AG04449 (cell line): ENCODE measurements at regions not wholly inside any gene's neighbourhood (a gene's known extent, or its start where the extent isn't known, plus 50 kb on each side); places are given as distances from the start of the nearest gene placed in this dataset.

Source experiments
- CTCF ChIA-PET: fragments of 350-600 bp; formaldehyde crosslinking; extraction: SDS; loops from one replicate; lab custom pipeline; 2021; ENCODE audit warnings: antibody characterized with exemption; lab: Yijun Ruan, JAX
- POLR2A ChIA-PET: fragments of 400-600, 350-600 bp; formaldehyde crosslinking; extraction: SDS; loops from one replicate; lab custom pipeline; 2020; ENCODE audit warnings: antibody characterized with exemption, inconsistent platforms; lab: Yijun Ruan, JAX
- DNase-seq: peaks from one replicate; pipeline ENCODE4 v3.0.0-alpha.2; 2010; ENCODE audit warnings: low read depth, low spot score
- H3K4me3 ChIP-seq: 2 replicates; pipeline ENCODE4 v1.5.1; 2011; ENCODE audit warnings: low read depth, mild to moderate bottlenecking, control low read depth, low read length
- TF ChIP-seq, protein P1 (sequence below): IDR thresholded peaks from one replicate; pipeline ENCODE4 v1.5.1; 2011; ENCODE audit warnings: mild to moderate bottlenecking, moderate library complexity, low read length, control low read depth, inconsistent platforms; ENCODE audit not compliant: insufficient read depth; ENCODE audit errors: missing control alignments

DNA sequence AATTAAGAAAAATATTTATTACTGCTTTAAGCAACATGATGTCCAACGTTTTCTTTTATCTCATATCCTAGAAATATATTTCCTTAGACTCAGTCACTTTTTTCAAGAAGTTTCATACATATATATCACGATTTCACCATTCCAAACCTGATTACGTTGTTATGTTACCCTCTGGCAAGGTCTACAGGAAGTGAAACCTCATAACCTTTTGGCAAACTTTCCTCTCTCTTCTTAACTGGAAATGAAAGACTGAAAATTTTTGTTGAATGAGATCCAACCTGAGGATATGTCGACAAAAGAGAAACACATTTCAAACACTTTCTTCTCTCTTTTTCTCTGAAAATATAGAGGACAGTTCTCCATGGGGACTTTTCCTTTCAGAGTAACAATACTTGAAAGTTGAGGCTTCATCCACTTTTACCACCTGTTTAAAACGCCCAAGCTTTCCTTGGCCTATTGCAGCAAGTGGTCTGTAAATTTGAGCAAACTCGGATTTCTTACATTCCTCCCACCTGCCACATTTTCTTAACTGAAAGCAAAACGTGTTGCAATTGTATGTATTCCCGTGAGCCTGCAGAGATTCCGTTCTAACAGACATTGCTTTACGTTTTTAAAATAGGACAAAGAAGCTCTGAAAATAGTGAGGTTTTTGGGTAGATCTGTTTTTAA, 298.1 kb downstream of the CETN3 start:
- DNase-seq = no peak
- ChIA-PET CTCF (no interaction called here), POLR2A (no interaction called here)
- no peak overlapping the region for H3K4me3 ChIP-seq
- TF ChIP-seq, protein P1, sequence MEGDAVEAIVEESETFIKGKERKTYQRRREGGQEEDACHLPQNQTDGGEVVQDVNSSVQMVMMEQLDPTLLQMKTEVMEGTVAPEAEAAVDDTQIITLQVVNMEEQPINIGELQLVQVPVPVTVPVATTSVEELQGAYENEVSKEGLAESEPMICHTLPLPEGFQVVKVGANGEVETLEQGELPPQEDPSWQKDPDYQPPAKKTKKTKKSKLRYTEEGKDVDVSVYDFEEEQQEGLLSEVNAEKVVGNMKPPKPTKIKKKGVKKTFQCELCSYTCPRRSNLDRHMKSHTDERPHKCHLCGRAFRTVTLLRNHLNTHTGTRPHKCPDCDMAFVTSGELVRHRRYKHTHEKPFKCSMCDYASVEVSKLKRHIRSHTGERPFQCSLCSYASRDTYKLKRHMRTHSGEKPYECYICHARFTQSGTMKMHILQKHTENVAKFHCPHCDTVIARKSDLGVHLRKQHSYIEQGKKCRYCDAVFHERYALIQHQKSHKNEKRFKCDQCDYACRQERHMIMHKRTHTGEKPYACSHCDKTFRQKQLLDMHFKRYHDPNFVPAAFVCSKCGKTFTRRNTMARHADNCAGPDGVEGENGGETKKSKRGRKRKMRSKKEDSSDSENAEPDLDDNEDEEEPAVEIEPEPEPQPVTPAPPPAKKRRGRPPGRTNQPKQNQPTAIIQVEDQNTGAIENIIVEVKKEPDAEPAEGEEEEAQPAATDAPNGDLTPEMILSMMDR = no peak

DNA sequence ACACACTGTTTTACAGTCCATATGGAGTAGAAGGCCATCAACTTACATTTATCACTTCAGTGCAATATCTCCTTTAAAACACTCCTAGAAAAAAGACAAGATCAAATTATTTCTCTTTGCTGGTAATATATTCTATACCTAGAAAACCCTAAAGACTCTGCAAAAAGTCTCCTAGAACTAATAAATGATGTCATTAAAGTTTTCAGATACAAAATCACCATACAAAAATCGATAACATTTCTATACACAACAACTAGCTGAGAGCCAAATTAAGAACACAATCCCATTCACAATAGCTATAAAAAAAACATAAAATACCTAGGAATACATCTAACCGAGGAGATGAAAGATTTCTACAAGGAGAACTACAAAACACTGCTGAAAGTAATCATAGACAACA, 300.3 kb downstream of the CETN3 start:
- ChIA-PET CTCF (no interaction called here), POLR2A (no interaction called here)
- TF ChIP-seq, protein P1 = no peak
- H3K4me3 ChIP-seq = no peak overlapping the region
- no peak for DNase-seq

DNA sequence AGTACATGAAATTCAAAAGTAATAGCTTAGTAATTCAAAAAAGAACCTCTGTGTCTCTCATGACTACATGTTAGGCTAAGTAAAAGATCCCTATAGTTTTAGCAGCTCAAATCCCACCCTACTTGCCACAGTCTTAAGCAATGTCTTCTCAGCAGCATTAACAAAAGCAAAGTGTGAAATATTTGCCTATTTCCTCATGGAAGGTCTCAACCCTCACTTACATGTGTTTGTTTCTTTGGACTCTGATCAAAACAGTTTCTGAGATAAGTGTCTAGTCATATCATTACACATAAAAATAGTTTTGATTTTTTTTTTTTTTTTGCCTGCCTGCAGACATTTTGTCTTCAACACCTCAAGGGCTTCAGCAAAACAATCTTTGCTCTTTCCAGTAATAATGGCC, 310.5 kb downstream of the CETN3 start:
- DNase-seq = no peak
- ChIA-PET POLR2A (no interaction called here), CTCF (no interaction called here)
- TF ChIP-seq, protein P1 = no peak
- H3K4me3 ChIP-seq = no peak overlapping the region

DNA sequence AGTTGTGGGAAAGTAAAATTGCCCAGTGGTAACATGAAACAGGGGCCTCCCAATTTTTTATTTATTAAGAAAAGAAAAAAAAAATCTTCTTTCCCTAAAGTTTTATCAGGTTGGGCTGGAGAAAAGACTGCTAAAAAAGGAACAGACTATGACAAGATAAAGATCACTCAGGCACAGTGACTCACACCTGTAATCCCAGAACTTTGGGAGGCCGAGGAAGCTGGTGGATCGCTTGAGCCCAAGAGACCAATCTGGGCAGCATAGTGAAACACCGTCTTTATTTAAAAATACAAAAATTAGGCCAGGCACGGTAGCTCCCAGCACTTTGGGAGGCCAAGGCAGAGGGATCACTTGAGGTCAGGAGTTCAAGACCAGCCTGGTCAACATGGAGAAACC, 312.5 kb downstream of the CETN3 start:
- DNase-seq = no peak
- ChIA-PET POLR2A (no interaction called here), CTCF (interaction anchor here (1.4 kb wide), 1 partner anchor 1368 kb away, joined by 4 read pairs; no protein-coding TSS in a partner anchor)
- TF ChIP-seq, protein P1 = no peak
- no peak overlapping the region for H3K4me3 ChIP-seq

DNA sequence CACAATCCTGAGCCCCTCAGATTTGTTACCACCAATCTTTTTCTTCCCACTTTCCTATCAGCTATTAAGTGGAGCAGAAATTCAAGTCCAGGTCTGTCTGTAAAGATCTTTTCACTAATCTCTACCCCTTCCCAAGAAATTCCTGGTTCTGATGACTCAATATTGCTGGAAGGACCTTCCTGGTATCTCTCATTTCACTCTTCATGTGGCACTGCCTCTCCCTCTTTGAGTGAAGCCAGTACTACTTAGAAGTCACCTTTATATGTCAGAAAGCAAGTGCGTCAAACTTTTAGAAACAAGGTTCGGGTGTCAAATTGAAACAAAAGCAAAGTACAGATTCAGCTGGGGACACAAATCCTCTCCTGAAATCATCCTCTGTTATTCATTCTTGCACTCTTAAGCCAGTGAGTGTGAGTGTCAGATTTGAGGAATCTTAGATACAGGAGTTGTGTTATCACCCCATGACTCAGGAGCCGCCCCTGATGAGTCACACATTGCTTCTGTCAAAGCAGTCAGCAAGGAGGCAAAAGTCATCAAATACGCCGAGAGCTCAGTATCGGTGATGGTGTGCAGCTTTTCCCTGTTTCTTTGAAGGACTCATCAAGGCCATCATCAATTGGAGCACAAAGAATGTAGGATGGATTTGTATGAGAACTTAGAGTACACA, 313.0 kb downstream of the CETN3 start:
- TF ChIP-seq, protein P1 = no peak
- ChIA-PET POLR2A (no interaction called here), CTCF (interaction anchor here (1.4 kb wide), 1 partner anchor 1368 kb away, joined by 4 read pairs; no protein-coding TSS in a partner anchor)
- H3K4me3 ChIP-seq = no peak overlapping the region
- DNase-seq = peak; percentile 17

DNA sequence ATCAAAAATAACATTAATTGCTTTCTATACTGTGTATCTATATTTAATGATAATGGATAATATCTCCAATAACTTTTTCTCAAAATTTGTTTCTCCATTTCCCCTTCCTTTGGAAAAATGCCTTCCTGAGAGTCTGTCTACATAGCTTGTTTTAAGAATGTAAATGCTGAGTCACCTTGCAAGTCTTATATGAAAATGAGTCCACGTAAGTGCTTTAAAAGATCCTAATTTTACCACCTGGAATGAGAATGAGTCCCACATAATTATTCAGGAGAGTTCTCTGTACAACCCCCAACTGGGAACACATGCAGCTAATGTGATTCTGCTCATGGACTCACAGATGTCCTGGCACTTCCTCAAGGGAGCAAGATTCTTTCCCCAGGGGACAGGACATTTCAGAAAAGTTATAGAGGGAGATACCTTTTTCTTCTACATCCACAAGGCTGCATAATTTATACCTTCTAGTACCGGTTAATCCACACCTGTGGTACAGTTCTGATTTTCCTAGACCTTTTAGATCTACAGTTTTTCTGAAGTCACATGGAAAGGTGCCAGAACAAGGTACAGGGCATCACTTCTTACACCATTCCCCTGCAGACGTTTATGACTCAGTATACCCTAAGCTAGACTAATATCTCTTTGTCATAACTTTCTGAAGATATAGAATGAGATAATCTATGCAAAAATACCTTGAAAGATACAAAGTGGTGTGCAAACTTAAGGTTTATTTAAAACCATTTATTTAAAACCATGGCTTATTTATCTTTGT, 314.1 kb downstream of the CETN3 start:
- CTCF ChIA-PET = interaction anchor here (1.4 kb wide), 1 partner anchor 1367 kb away, joined by 4 read pairs; no protein-coding TSS in a partner anchor

More for the DNA sequence above, 314.1 kb downstream of the CETN3 start:
- H3K4me3 ChIP-seq = no peak overlapping the region
- TF ChIP-seq, protein P1 = no peak
- POLR2A ChIA-PET = no interaction called here
- DNase-seq = no peak
